ENCODE measurements at regions not wholly inside any gene's neighbourhood (a gene's known extent, or its start where the extent isn't known, plus 50 kb on each side); places are given as distances from the start of the nearest gene placed in this dataset.
"Not testable (repeated sequence)": the region's sequence is repeated elsewhere in the genome, so short reads cannot be mapped to it uniquely, and the experiment has no call there.

- Histone ChIP-seq H3K27me3 (replicated peaks; ENCODE audit: control insufficient read depth, insufficient read depth, low read length) (no peaks in the 10 kb centered on the region), H3K9me3 (ENCODE audit: control insufficient read depth, low read length) (peaks cover 24% of the 10 kb centered on the region), H3K36me3 (ENCODE audit: control insufficient read depth, insufficient read depth, low read length, severe bottlenecking) (no peaks in the 10 kb centered on the region), H3K4me3 (ENCODE audit: low read length) (no peak overlapping the region), H3K4me1 (ENCODE audit: control insufficient read depth, insufficient read depth, low read length) (no peaks in the 10 kb centered on the region), H3K9ac (ENCODE audit: low read length) (no peak overlapping the region)
- DNase-seq (ENCODE audit: low read depth), result no peak
Measured at GRCh38 chr12:61267474-61267873, 992.7 kb upstream of the USP15 start.

- no peak for DNase-seq (ENCODE audit: low read depth)
- Histone ChIP-seq H3K4me1 (ENCODE audit: control insufficient read depth, insufficient read depth, low read length) (no peaks in the 10 kb centered on the region), H3K9ac (ENCODE audit: low read length) (no peak overlapping the region), H3K4me3 (ENCODE audit: low read length) (no peak overlapping the region), H3K27me3 (replicated peaks; ENCODE audit: control insufficient read depth, insufficient read depth, low read length) (no peaks in the 10 kb centered on the region), H3K9me3 (ENCODE audit: control insufficient read depth, low read length) (no peaks in the 10 kb centered on the region), H3K36me3 (ENCODE audit: control insufficient read depth, insufficient read depth, low read length, severe bottlenecking) (no peaks in the 10 kb centered on the region)
Measured at GRCh38 chr12:61272441-61272840, 987.8 kb upstream of the USP15 start.

- H3K4me3 ChIP-seq (ENCODE audit: low read length), result no peak overlapping the region
- DNase-seq (ENCODE audit: low read depth), result no peak
- H3K27me3 ChIP-seq (replicated peaks; ENCODE audit: control insufficient read depth, insufficient read depth, low read length), result no peaks in the 10 kb centered on the region
- no peaks in the 10 kb centered on the region for H3K4me1 ChIP-seq (ENCODE audit: control insufficient read depth, insufficient read depth, low read length)
- no peaks in the 10 kb centered on the region for H3K36me3 ChIP-seq (ENCODE audit: control insufficient read depth, insufficient read depth, low read length, severe bottlenecking)
- peaks cover 31% of the 10 kb centered on the region for H3K9me3 ChIP-seq (ENCODE audit: control insufficient read depth, low read length)
- no peak overlapping the region for H3K9ac ChIP-seq (ENCODE audit: low read length)
Measured at GRCh38 chr12:61282790-61283575, 977.2 kb upstream of the USP15 start.

- H3K4me3 ChIP-seq (ENCODE audit: low read length), result no peak overlapping the region
Measured at GRCh38 chr12:61290473-61290872, 969.7 kb upstream of the USP15 start.

GRCh38 chr12:61291647-61292046 lies 968.6 kb upstream of the USP15 start:
- no peaks in the 10 kb centered on the region for H3K36me3 ChIP-seq (ENCODE audit: control insufficient read depth, insufficient read depth, low read length, severe bottlenecking)
- H3K4me3 ChIP-seq (ENCODE audit: low read length), result no peak overlapping the region
- H3K9me3 ChIP-seq (ENCODE audit: control insufficient read depth, low read length), result peaks cover 12% of the 10 kb centered on the region
- no peak overlapping the region for H3K9ac ChIP-seq (ENCODE audit: low read length)
- no peaks in the 10 kb centered on the region for H3K27me3 ChIP-seq (replicated peaks; ENCODE audit: control insufficient read depth, insufficient read depth, low read length)
- no peak for DNase-seq (ENCODE audit: low read depth)
- no peaks in the 10 kb centered on the region for H3K4me1 ChIP-seq (ENCODE audit: control insufficient read depth, insufficient read depth, low read length)

More at GRCh38 chr12:61290473-61290872, 969.7 kb upstream of the USP15 start:
- H3K27me3 ChIP-seq (replicated peaks; ENCODE audit: control insufficient read depth, insufficient read depth, low read length), result no peaks in the 10 kb centered on the region
- no peak for DNase-seq (ENCODE audit: low read depth)
- no peaks in the 10 kb centered on the region for H3K4me1 ChIP-seq (ENCODE audit: control insufficient read depth, insufficient read depth, low read length)
- H3K9me3 ChIP-seq (ENCODE audit: control insufficient read depth, low read length), result peaks cover 16% of the 10 kb centered on the region
- no peaks in the 10 kb centered on the region for H3K36me3 ChIP-seq (ENCODE audit: control insufficient read depth, insufficient read depth, low read length, severe bottlenecking)
- H3K9ac ChIP-seq (ENCODE audit: low read length), result no peak overlapping the region

- not testable (repeated sequence) for H3K4me1 ChIP-seq (ENCODE audit: control insufficient read depth, insufficient read depth, low read length); H3K9ac ChIP-seq (ENCODE audit: low read length); DNase-seq (ENCODE audit: low read depth); H3K9me3 ChIP-seq (ENCODE audit: control insufficient read depth, low read length); H3K4me3 ChIP-seq (ENCODE audit: low read length); H3K36me3 ChIP-seq (ENCODE audit: control insufficient read depth, insufficient read depth, low read length, severe bottlenecking); H3K27me3 ChIP-seq (replicated peaks; ENCODE audit: control insufficient read depth, insufficient read depth, low read length)
Measured at GRCh38 chr12:61294011-61294410, 966.2 kb upstream of the USP15 start.

GRCh38 chr12:61301817-61302216 lies 958.4 kb upstream of the USP15 start:
- no peaks in the 10 kb centered on the region for H3K36me3 ChIP-seq (ENCODE audit: control insufficient read depth, insufficient read depth, low read length, severe bottlenecking)
- no peak for DNase-seq (ENCODE audit: low read depth)
- no peaks in the 10 kb centered on the region for H3K27me3 ChIP-seq (replicated peaks; ENCODE audit: control insufficient read depth, insufficient read depth, low read length)
- H3K9ac ChIP-seq (ENCODE audit: low read length), result no peak overlapping the region
- no peaks in the 10 kb centered on the region for H3K9me3 ChIP-seq (ENCODE audit: control insufficient read depth, low read length)
- no peak overlapping the region for H3K4me3 ChIP-seq (ENCODE audit: low read length)
- H3K4me1 ChIP-seq (ENCODE audit: control insufficient read depth, insufficient read depth, low read length), result no peaks in the 10 kb centered on the region

GRCh38 chr12:61302282-61302681 lies 957.9 kb upstream of the USP15 start:
- Histone ChIP-seq H3K27me3 (replicated peaks; ENCODE audit: control insufficient read depth, insufficient read depth, low read length) (no peaks in the 10 kb centered on the region), H3K9ac (ENCODE audit: low read length) (no peak overlapping the region), H3K9me3 (ENCODE audit: control insufficient read depth, low read length) (no peaks in the 10 kb centered on the region), H3K36me3 (ENCODE audit: control insufficient read depth, insufficient read depth, low read length, severe bottlenecking) (no peaks in the 10 kb centered on the region), H3K4me1 (ENCODE audit: control insufficient read depth, insufficient read depth, low read length) (no peaks in the 10 kb centered on the region), H3K4me3 (ENCODE audit: low read length) (no peak overlapping the region)
- no peak for DNase-seq (ENCODE audit: low read depth)

GRCh38 chr12:61308220-61308619 lies 952.0 kb upstream of the USP15 start:
- Histone ChIP-seq H3K4me1 (ENCODE audit: control insufficient read depth, insufficient read depth, low read length) (no peaks in the 10 kb centered on the region), H3K9ac (ENCODE audit: low read length) (no peak overlapping the region), H3K36me3 (ENCODE audit: control insufficient read depth, insufficient read depth, low read length, severe bottlenecking) (no peaks in the 10 kb centered on the region), H3K9me3 (ENCODE audit: control insufficient read depth, low read length) (no peaks in the 10 kb centered on the region), H3K27me3 (replicated peaks; ENCODE audit: control insufficient read depth, insufficient read depth, low read length) (no peaks in the 10 kb centered on the region), H3K4me3 (ENCODE audit: low read length) (no peak overlapping the region)
- DNase-seq (ENCODE audit: low read depth), result no peak

- DNase-seq (ENCODE audit: low read depth), result no peak
Measured at GRCh38 chr12:61311413-61311812, 948.8 kb upstream of the USP15 start.

GRCh38 chr12:61348871-61349270 lies 911.3 kb upstream of the USP15 start:
- H3K4me1 ChIP-seq (ENCODE audit: control insufficient read depth, insufficient read depth, low read length), result no peaks in the 10 kb centered on the region
- H3K36me3 ChIP-seq (ENCODE audit: control insufficient read depth, insufficient read depth, low read length, severe bottlenecking), result no peaks in the 10 kb centered on the region
- no peak overlapping the region for H3K4me3 ChIP-seq (ENCODE audit: low read length)
- DNase-seq (ENCODE audit: low read depth), result no peak
- no peaks in the 10 kb centered on the region for H3K9me3 ChIP-seq (ENCODE audit: control insufficient read depth, low read length)
- no peaks in the 10 kb centered on the region for H3K27me3 ChIP-seq (replicated peaks; ENCODE audit: control insufficient read depth, insufficient read depth, low read length)
- H3K9ac ChIP-seq (ENCODE audit: low read length), result no peak overlapping the region

More at GRCh38 chr12:61311413-61311812, 948.8 kb upstream of the USP15 start:
- Histone ChIP-seq H3K9me3 (ENCODE audit: control insufficient read depth, low read length) (no peaks in the 10 kb centered on the region), H3K36me3 (ENCODE audit: control insufficient read depth, insufficient read depth, low read length, severe bottlenecking) (no peaks in the 10 kb centered on the region), H3K4me3 (ENCODE audit: low read length) (no peak overlapping the region), H3K9ac (ENCODE audit: low read length) (no peak overlapping the region), H3K4me1 (ENCODE audit: control insufficient read depth, insufficient read depth, low read length) (no peaks in the 10 kb centered on the region), H3K27me3 (replicated peaks; ENCODE audit: control insufficient read depth, insufficient read depth, low read length) (no peaks in the 10 kb centered on the region)

GRCh38 chr12:61355105-61355504 lies 905.1 kb upstream of the USP15 start:
- Histone ChIP-seq H3K4me3 (ENCODE audit: low read length) (no peak overlapping the region), H3K36me3 (ENCODE audit: control insufficient read depth, insufficient read depth, low read length, severe bottlenecking) (no peaks in the 10 kb centered on the region), H3K9me3 (ENCODE audit: control insufficient read depth, low read length) (no peaks in the 10 kb centered on the region), H3K9ac (ENCODE audit: low read length) (no peak overlapping the region), H3K4me1 (ENCODE audit: control insufficient read depth, insufficient read depth, low read length) (no peaks in the 10 kb centered on the region), H3K27me3 (replicated peaks; ENCODE audit: control insufficient read depth, insufficient read depth, low read length) (no peaks in the 10 kb centered on the region)
- no peak for DNase-seq (ENCODE audit: low read depth)

Measured in adipocyte (in vitro differentiated cells).